Stomach (tissue), 8 donors: ENCODE measurements at regions not wholly inside any gene's neighbourhood (a gene's known extent, or its start where the extent isn't known, plus 50 kb on each side); places are given as distances from the start of the nearest gene placed in this dataset.

ENCODE experiments used
- DNase-seq, 2 donors: peaks; one replicate each; pipeline versions ENCODE4 v3.0.0 to v3.0.0-alpha.2; 2013 to 2019
- H3K27ac ChIP-seq, 5 donors: fragments of 200-600 bp in 4 of 5; sonication (generic) in 4 of 5; one replicate each; pipeline ENCODE4 v1.5.1; 2013 to 2019; ENCODE audit warnings: mild to moderate bottlenecking in 1 of 5, moderate library complexity in 1 of 5
- H3K27me3 ChIP-seq, 3 donors: fragments of 200-600 bp; sonication (generic); one replicate each; pipeline ENCODE4 v1.5.1; 2017 to 2019; ENCODE audit warnings: mixed run types in 1 of 3
- H3K36me3 ChIP-seq, 4 donors: fragments of 200-600 bp; sonication (generic); 1 replicate in 3 of 4; 2 replicates in 1 of 4; pipeline ENCODE4 v1.5.1; 2016 to 2019
- H3K4me1 ChIP-seq, 4 donors: fragments of 200-600 bp; sonication (generic); one replicate each; pipeline ENCODE4 v1.5.1; 2016 to 2019
- H3K4me3 ChIP-seq, 4 donors: fragments of 200-600 bp; sonication (generic) in 3 of 4; one replicate each; pipeline ENCODE4 v1.5.1; 2016 to 2019; ENCODE audit warnings: mild to moderate bottlenecking in 1 of 4
- H3K9me3 ChIP-seq, 4 donors: fragments of 200-600 bp; sonication (generic); one replicate each; pipeline ENCODE4 v1.5.1; 2016 to 2019
- EP300 ChIP-seq: sonication (generic); formaldehyde crosslinking; IDR thresholded peaks from one replicate; pipeline ENCODE4 v1.6.1; 2017; ENCODE audit warnings: antibody characterized with exemption
- POLR2A ChIP-seq, 4 donors: fragments of 450-650 bp; IDR thresholded peaks; one replicate each; pipeline ENCODE4 v1.6.1; 2016; ENCODE audit warnings: antibody characterized with exemption in 4 of 4, control low read depth in 2 of 4, mild to moderate bottlenecking in 1 of 4, moderate library complexity in 1 of 4
- POLR2AphosphoS5 ChIP-seq, 3 donors: sonication (generic); formaldehyde crosslinking; IDR thresholded peaks; one replicate each; pipeline ENCODE4 v1.6.1; 2016; ENCODE audit warnings: antibody characterized with exemption in 3 of 3
- WGBS, 5 donors: extraction: QIAGEN DNeasy Blood & Tissue Kit in 3 of 5; methylation state at CpG; one replicate each; pipeline versions ENCODE4 v1.1.5 to v1.1.7; 2013 to 2018; 5-methylcytosine and 5-hydroxymethylcytosine counted together
- intact Hi-C: fragments of 100-400 bp; cut with DNase I; formaldehyde crosslinking; loops from one replicate; pipeline ENCODE4 v1.15.1; 2023; ENCODE audit warnings: low total_unique reads
- TF ChIP-seq, protein P1 (sequence below), 7 experiments: fragments of 450-650 bp in 4 of 7; fragments of 200-600 bp in 3 of 7; sonication (generic) in 3 of 7; IDR thresholded peaks; one replicate each; pipeline ENCODE4 v1.5.1; 2016 to 2019; ENCODE audit warnings: antibody characterized with exemption in 7 of 7, control low read depth in 2 of 7, mild to moderate bottlenecking in 1 of 7
- donor health status: healthy with polysubstance abuse.
- donor health status: Bipolar disorder and iron deficiency.
- donor health status: healthy.

- peaks cover 0 to 7% (median 0%) of the 10 kb centered on the region in 4 donors for H3K4me1 ChIP-seq
- H3K36me3 ChIP-seq = no peaks in the 10 kb centered on the region
- 18 to 45% (median 33%) methylated on average over 6 to 7 of the region's 7 CpGs for WGBS, 5 donors
- intact Hi-C loops = loop anchor here (5.0 kb wide), 1 partner anchor 122 kb away; no protein-coding TSS in a partner anchor
- TF ChIP-seq POLR2A (IDR thresholded peaks at IDR 0.05) (no peak), EP300 (no peak), POLR2AphosphoS5 (IDR thresholded peaks at IDR 0.05) (no peak)
- TF ChIP-seq, protein P1, sequence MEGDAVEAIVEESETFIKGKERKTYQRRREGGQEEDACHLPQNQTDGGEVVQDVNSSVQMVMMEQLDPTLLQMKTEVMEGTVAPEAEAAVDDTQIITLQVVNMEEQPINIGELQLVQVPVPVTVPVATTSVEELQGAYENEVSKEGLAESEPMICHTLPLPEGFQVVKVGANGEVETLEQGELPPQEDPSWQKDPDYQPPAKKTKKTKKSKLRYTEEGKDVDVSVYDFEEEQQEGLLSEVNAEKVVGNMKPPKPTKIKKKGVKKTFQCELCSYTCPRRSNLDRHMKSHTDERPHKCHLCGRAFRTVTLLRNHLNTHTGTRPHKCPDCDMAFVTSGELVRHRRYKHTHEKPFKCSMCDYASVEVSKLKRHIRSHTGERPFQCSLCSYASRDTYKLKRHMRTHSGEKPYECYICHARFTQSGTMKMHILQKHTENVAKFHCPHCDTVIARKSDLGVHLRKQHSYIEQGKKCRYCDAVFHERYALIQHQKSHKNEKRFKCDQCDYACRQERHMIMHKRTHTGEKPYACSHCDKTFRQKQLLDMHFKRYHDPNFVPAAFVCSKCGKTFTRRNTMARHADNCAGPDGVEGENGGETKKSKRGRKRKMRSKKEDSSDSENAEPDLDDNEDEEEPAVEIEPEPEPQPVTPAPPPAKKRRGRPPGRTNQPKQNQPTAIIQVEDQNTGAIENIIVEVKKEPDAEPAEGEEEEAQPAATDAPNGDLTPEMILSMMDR (IDR thresholded peaks at IDR 0.05) = no peak
- peaks cover 0 to 29% (median 4%) of the 10 kb centered on the region in 3 donors for H3K27me3 ChIP-seq
- no peaks in the 10 kb centered on the region for H3K9me3 ChIP-seq
- peak; percentile 46 to 63 for DNase-seq
- no peak overlapping the region for H3K4me3 ChIP-seq
- H3K27ac ChIP-seq = no peak overlapping the region
These were observed 141.7 kb upstream of the PFKP start for GRCh38 chr10:2925631-2926030.

GRCh38 chr10:2924431-2924830 lies 142.9 kb upstream of the PFKP start:
- no peak for DNase-seq
- Histone ChIP-seq H3K27me3 (peaks cover 0 to 29% (median 4%) of the 10 kb centered on the region in 3 donors), H3K27ac (no peak overlapping the region), H3K9me3 (no peaks in the 10 kb centered on the region), H3K4me3 (no peak overlapping the region), H3K36me3 (no peaks in the 10 kb centered on the region), H3K4me1 (peaks cover 0 to 7% (median 0%) of the 10 kb centered on the region in 4 donors)
- intact Hi-C loops = no loop called here
- TF ChIP-seq POLR2A (IDR thresholded peaks at IDR 0.05) (no peak), POLR2AphosphoS5 (IDR thresholded peaks at IDR 0.05) (no peak), EP300 (no peak)
- TF ChIP-seq, protein P1 (IDR thresholded peaks at IDR 0.05) = no peak
- 78 to 93% (median 84%) methylated on average over 10 of the region's 10 CpGs for WGBS, 5 donors

DNA sequence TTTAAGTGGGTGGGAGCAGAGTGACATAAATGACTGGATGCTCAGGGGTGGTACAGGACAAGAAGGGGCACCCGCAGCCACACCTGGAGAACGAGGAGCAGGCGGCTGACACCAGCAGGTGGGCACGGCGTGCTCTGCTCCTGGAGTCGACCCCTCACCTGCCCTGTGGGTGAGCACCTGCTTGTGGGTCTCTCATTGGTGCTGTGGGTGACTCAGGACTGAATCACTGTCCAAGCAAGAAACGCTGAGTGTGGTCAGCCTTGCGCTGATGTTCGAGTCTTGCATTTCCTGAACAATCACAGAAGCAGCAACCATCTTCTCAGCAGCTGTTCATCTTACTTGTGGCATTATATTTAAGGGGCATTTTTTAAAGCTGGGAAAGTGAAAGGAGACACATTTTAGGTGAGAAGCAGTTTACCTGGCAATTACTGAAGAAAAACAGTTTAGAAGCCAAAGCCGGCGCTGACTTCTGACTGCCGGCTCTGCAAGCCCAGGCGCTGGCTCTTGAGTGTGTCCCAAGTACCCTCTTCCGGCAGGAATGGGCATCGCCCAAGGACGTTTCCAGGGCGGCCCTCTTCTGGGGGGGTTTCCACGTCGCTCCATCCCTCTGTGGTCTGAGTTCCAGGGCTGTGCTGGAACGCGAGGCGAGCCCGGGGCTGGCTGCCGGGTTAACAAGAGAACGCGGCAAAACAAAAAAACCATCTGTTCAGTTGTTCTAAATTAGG lies 145.2 kb upstream of the PFKP start:
- 78 to 87% (median 84%) methylated on average over 26 of the region's 26 CpGs for WGBS, 5 donors
- no peaks in the 10 kb centered on the region for H3K36me3 ChIP-seq
- no peak overlapping the region for H3K4me3 ChIP-seq
- no peaks in the 10 kb centered on the region for H3K4me1 ChIP-seq
- no peaks in the 10 kb centered on the region for H3K9me3 ChIP-seq
- TF ChIP-seq POLR2A (IDR thresholded peaks at IDR 0.05) = no peak
- TF ChIP-seq POLR2AphosphoS5 (IDR thresholded peaks at IDR 0.05) = no peak
- intact Hi-C loops = no loop called here
- no peak overlapping the region for H3K27ac ChIP-seq
- H3K27me3 ChIP-seq = peaks cover 0 to 30% (median 0%) of the 10 kb centered on the region in 3 donors
- no peak for DNase-seq

DNA sequence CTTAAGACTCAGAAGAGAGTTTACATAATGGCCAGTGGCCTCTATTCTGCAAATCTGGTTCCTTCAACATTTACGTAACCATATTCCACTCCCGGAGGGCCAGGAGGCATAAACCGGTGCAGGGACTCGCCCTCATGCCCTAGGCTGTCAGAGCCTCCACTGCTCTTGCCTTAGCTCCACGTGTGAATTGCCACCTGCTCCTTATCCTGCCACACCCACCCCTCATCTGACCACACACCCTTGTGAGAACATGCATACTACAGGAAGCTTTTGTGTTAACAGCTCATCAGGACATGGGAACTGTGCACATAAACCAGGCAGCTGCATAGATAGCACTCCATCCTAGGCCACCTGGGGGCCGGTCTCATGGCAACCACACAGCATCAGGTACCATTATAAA lies 146.7 kb upstream of the PFKP start:
- 24 to 53% (median 36%) methylated on average over 6 of the region's 6 CpGs for whole genome bisulfite sequencing, 5 donors
- intact Hi-C loops = no loop called here
- peaks cover 0 to 26% (median 0%) of the 10 kb centered on the region in 3 donors for H3K27me3 ChIP-seq
- TF ChIP-seq EP300 (no peak), POLR2A (IDR thresholded peaks at IDR 0.05) (no peak), POLR2AphosphoS5 (IDR thresholded peaks at IDR 0.05) (no peak)
- TF ChIP-seq, protein P1 (IDR thresholded peaks at IDR 0.05) = no peak
- no peak for DNase-seq
- H3K36me3 ChIP-seq = no peaks in the 10 kb centered on the region
- no peak overlapping the region for H3K4me3 ChIP-seq
- no peaks in the 10 kb centered on the region for H3K9me3 ChIP-seq
- no peak overlapping the region for H3K27ac ChIP-seq
- no peaks in the 10 kb centered on the region for H3K4me1 ChIP-seq

- Histone ChIP-seq H3K4me3 (no peak overlapping the region), H3K4me1 (no peaks in the 10 kb centered on the region), H3K36me3 (no peaks in the 10 kb centered on the region), H3K9me3 (no peaks in the 10 kb centered on the region), H3K27me3 (peaks cover 0 to 31% (median 0%) of the 10 kb centered on the region in 3 donors), H3K27ac (no peak overlapping the region)
- no peak for DNase-seq
- intact Hi-C loops = no loop called here
- 43 to 64% (median 52%) methylated on average over 3 of the region's 3 CpGs for WGBS, 5 donors
- TF ChIP-seq POLR2A (IDR thresholded peaks at IDR 0.05) = no peak
These were observed 147.2 kb upstream of the PFKP start for GRCh38 chr10:2920168-2920567.
